RWPE2 (cell line): ENCODE measurements at regions not wholly inside any gene's neighbourhood (a gene's known extent, or its start where the extent isn't known, plus 50 kb on each side); places are given as distances from the start of the nearest gene placed in this dataset.

Experiments
- ATAC-seq: fragments of 200-7000 bp; cut with Tn5 transposase; 3 replicates; pipeline ENCODE4 v1.9.1; 2021; ENCODE audit warnings: low read depth
- DNase-seq: peaks from one replicate; pipeline ENCODE4 v3.0.0-alpha.2; 2020; ENCODE audit warnings: low spot score
- H3K27ac ChIP-seq: fragments of 450-650 bp; 2 replicates; pipeline ENCODE4 v1.5.1; 2017; ENCODE audit warnings: mild to moderate bottlenecking; ENCODE audit not compliant: poor library complexity, severe bottlenecking
- H3K27me3 ChIP-seq: fragments of 250-450 bp; sonication (Bioruptor Pico); 2 replicates; pipeline ENCODE4 v1.5.1; 2021; ENCODE audit warnings: mild to moderate bottlenecking, moderate library complexity; ENCODE audit not compliant: insufficient read depth, poor library complexity, severe bottlenecking
- H3K36me3 ChIP-seq: fragments of 250-450 bp; sonication (Bioruptor Pico); 2 replicates; pipeline ENCODE4 v1.5.1; 2020; ENCODE audit warnings: low read depth, mild to moderate bottlenecking, moderate library complexity
- H3K4me1 ChIP-seq: fragments of 250-450 bp; sonication (Bioruptor Pico); 2 replicates; pipeline ENCODE4 v1.5.1; 2021; ENCODE audit warnings: mild to moderate bottlenecking, moderate library complexity; ENCODE audit not compliant: insufficient read depth, poor library complexity, severe bottlenecking
- H3K4me3 ChIP-seq: fragments of 250-450 bp; sonication (Bioruptor Pico); 2 replicates; pipeline ENCODE4 v1.5.1; 2021; ENCODE audit warnings: mild to moderate bottlenecking, moderate library complexity; ENCODE audit not compliant: severe bottlenecking
- H3K9me3 ChIP-seq: fragments of 250-450 bp; sonication (Bioruptor Pico); 2 replicates; pipeline ENCODE4 v1.5.1; 2021; ENCODE audit warnings: mild to moderate bottlenecking, moderate library complexity; ENCODE audit not compliant: severe bottlenecking
- TF ChIP-seq, protein P1 (sequence below): fragments of 450-650 bp; IDR thresholded peaks from one replicate; pipeline ENCODE4 v1.5.1; 2017; ENCODE audit warnings: mild to moderate bottlenecking, moderate library complexity; ENCODE audit not compliant: poor library complexity, severe bottlenecking

DNA sequence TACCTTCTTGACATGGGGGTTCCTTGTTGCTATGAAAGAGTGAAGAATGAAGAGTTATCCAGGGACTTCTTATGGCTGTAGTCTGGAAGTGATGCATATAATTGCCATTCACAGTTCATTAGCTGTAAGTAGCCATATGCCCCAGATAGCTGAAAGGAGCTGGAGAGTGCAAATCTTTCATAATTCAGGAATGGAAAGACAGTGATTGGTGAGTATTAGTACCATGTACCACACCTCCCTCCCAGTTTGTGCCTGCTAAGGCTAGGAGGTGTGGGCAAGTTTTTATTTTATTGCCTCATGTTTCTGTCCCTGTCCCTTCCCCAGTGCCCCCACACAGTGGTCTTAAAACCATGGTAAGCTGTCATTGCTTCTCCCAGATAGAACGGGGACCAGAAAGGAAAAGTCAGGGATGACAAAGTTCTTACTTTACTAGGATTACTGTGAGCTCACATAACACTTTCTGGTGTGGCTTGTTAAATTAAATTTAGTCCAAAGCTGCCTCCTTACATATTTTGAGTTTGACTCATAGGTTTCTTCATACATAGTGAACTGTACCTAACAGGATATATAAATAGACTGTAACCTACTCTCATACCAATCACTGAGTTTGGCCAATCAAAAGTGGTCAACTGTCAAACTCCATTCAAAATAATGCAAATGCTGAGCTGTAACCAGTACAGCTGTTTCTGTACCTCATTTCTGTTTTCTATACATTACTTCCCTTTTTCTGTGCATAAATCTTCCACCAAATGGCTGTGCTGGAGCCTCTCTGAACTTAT is 119.4 kb downstream of the RFPL4B start:
- DNase-seq (no peak), ATAC-seq (peak; percentile 90)
- Histone ChIP-seq H3K4me3 (no peak overlapping the region), H3K4me1 (peaks cover 35% of the 10 kb centered on the region), H3K27ac (peak overlapping the region; percentile 85), H3K36me3 (no peaks in the 10 kb centered on the region), H3K9me3 (no peaks in the 10 kb centered on the region), H3K27me3 (no peaks in the 10 kb centered on the region)
- TF ChIP-seq, protein P1, sequence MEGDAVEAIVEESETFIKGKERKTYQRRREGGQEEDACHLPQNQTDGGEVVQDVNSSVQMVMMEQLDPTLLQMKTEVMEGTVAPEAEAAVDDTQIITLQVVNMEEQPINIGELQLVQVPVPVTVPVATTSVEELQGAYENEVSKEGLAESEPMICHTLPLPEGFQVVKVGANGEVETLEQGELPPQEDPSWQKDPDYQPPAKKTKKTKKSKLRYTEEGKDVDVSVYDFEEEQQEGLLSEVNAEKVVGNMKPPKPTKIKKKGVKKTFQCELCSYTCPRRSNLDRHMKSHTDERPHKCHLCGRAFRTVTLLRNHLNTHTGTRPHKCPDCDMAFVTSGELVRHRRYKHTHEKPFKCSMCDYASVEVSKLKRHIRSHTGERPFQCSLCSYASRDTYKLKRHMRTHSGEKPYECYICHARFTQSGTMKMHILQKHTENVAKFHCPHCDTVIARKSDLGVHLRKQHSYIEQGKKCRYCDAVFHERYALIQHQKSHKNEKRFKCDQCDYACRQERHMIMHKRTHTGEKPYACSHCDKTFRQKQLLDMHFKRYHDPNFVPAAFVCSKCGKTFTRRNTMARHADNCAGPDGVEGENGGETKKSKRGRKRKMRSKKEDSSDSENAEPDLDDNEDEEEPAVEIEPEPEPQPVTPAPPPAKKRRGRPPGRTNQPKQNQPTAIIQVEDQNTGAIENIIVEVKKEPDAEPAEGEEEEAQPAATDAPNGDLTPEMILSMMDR: no peak

DNA sequence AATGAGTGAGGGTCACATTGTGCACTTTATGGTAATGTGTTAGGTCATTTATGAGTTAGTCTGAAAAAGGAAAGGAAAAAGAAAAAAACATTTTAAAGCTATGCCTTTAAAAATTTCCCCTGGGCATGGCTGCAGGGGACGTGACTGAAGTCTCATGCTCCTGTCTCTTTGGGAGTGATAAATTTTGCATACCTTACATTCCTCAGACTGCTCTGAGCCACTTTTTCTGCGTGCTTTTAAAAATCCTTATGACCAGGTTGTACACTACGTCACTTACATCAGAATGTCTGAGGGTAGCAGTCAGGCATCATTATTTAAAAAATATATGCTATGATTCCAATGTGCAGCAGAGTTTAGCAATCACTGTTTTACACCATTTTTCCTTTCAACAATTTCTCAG is 121.2 kb downstream of the RFPL4B start:
- H3K9me3 ChIP-seq: no peaks in the 10 kb centered on the region
- ATAC-seq (peak; percentile 88), DNase-seq (peak; percentile 60)
- peaks cover 35% of the 10 kb centered on the region for H3K4me1 ChIP-seq
- no peaks in the 10 kb centered on the region for H3K27me3 ChIP-seq
- TF ChIP-seq, protein P1: peak; percentile 11
- H3K36me3 ChIP-seq: no peaks in the 10 kb centered on the region
- peak overlapping the region; percentile 85 for H3K27ac ChIP-seq
- no peak overlapping the region for H3K4me3 ChIP-seq

DNA sequence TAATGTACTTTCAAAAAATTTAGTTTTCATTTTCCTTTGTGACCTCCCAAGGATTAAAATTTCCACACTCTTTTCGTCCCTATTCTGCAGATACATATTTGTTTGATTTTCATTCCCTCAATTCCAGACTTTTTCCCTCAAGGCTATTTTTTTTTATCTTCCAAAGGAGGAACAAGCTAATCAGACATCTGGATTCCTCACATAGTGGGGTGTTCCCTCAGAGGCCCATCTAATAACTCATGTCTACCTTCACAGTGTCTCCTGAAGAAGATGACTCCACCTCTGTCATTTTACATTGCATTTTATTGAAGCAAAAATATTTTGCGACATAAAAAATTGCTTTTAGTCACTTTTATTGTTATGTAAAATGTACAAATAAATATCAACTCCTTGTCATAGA is 122.2 kb downstream of the RFPL4B start:
- Histone ChIP-seq H3K27me3 (no peaks in the 10 kb centered on the region), H3K36me3 (no peaks in the 10 kb centered on the region), H3K4me3 (no peak overlapping the region), H3K27ac (peak overlapping the region; percentile 85), H3K9me3 (no peaks in the 10 kb centered on the region), H3K4me1 (peaks cover 35% of the 10 kb centered on the region)
- TF ChIP-seq, protein P1: no peak
- DNase-seq (no peak), ATAC-seq (no peak)

DNA sequence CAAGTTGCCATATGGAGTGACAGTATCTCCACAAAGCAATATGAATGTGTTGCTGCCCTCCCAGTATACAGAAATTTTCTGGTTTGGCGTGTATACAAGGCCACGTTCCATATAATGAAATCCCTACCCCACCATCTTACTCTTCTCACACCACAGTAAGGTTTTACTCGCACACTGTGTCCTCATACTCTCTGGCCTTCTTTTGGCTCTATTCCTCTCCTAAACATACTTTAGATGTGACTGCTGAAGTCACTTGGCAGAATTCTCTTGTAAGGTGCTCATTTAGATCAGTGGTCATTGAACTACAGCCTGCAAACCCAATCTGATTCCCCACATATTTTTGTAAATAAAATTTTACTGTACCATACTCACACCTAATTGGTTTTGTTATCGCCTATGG is 123.2 kb downstream of the RFPL4B start:
- Histone ChIP-seq H3K4me1 (peaks cover 35% of the 10 kb centered on the region), H3K27ac (peak overlapping the region; percentile 85), H3K36me3 (no peaks in the 10 kb centered on the region), H3K27me3 (no peaks in the 10 kb centered on the region), H3K9me3 (no peaks in the 10 kb centered on the region), H3K4me3 (no peak overlapping the region)
- DNase-seq (no peak), ATAC-seq (no peak)
- TF ChIP-seq, protein P1: no peak

DNA sequence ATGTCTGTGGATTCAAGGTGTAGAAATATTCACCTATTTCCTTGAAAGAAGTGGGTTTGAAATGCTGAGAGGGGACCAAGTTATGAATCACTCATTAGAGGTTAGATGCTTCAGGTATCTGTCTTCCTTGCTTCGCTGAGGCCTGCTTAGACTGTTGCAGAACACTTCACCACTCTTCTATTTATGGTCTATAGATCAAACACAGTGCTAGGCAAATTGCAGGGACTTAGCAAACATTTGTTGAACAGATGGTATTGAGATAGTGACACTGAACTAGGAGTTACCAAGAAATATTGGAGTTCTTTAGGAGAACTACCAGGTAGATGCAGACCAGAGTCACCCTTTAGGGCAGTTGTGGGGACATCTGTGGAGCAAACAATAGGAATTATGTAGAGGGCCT is 123.8 kb downstream of the RFPL4B start:
- Histone ChIP-seq H3K9me3 (no peaks in the 10 kb centered on the region), H3K36me3 (no peaks in the 10 kb centered on the region), H3K27me3 (no peaks in the 10 kb centered on the region), H3K4me3 (no peak overlapping the region), H3K27ac (peak overlapping the region; percentile 85), H3K4me1 (peaks cover 30% of the 10 kb centered on the region)
- no peak for ATAC-seq
- TF ChIP-seq, protein P1: no peak
- no peak for DNase-seq
